ENCODE measurements at regions not wholly inside any gene's neighbourhood (a gene's known extent, or its start where the extent isn't known, plus 50 kb on each side); places are given as distances from the start of the nearest gene placed in this dataset.

DNA sequence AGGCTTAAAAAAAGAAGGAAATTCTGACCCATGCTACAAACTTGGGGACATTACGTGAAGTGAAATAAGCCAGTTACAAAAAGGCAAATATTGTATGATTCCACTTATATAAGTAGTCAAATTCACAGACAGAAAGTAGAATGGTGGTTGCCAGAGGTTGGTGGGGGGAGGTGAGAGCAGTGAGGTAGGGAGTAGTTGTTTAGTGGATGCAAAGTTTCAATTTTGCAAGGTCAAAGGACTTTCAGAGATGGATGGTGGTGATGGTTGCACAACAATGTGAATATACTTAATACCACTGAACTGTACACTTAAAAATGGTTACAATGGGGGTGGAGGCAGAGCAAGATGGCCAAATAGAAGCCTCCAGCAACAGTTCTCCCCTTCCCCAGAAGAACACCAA is 86.2 kb upstream of the PLXNC1 start:
- TF ChIP-seq, protein P1, sequence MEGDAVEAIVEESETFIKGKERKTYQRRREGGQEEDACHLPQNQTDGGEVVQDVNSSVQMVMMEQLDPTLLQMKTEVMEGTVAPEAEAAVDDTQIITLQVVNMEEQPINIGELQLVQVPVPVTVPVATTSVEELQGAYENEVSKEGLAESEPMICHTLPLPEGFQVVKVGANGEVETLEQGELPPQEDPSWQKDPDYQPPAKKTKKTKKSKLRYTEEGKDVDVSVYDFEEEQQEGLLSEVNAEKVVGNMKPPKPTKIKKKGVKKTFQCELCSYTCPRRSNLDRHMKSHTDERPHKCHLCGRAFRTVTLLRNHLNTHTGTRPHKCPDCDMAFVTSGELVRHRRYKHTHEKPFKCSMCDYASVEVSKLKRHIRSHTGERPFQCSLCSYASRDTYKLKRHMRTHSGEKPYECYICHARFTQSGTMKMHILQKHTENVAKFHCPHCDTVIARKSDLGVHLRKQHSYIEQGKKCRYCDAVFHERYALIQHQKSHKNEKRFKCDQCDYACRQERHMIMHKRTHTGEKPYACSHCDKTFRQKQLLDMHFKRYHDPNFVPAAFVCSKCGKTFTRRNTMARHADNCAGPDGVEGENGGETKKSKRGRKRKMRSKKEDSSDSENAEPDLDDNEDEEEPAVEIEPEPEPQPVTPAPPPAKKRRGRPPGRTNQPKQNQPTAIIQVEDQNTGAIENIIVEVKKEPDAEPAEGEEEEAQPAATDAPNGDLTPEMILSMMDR (IDR thresholded peaks at IDR 0.05), result no peak
- no peak for TF ChIP-seq POLR2A (IDR thresholded peaks at IDR 0.05)
